Activated naive CD8-positive, alpha-beta T cell treated with anti-CD3 and anti-CD28 coated beads for 36 hours (primary cell): ENCODE measurements at regions not wholly inside any gene's neighbourhood (a gene's known extent, or its start where the extent isn't known, plus 50 kb on each side); places are given as distances from the start of the nearest gene placed in this dataset.

Experiments
- DNase-seq: peaks from one replicate; pipeline ENCODE4 v3.0.0; 2021
- H3K27ac Mint-ChIP-seq: one replicate; pipeline ENCODE4 v1.8.0; 2022; ENCODE audit warnings: mild to moderate bottlenecking, moderate library complexity, mixed read lengths
- H3K27me3 Mint-ChIP-seq: one replicate; pipeline ENCODE4 v1.8.0; 2022; ENCODE audit warnings: mild to moderate bottlenecking, mixed read lengths
- H3K36me3 Mint-ChIP-seq: one replicate; pipeline ENCODE4 v1.8.0; 2021; ENCODE audit warnings: mild to moderate bottlenecking, mixed read lengths
- H3K4me1 Mint-ChIP-seq: one replicate; pipeline ENCODE4 v1.8.0; 2021; ENCODE audit warnings: mixed read lengths
- H3K4me3 Mint-ChIP-seq: one replicate; pipeline ENCODE4 v1.8.0; 2022; ENCODE audit warnings: mild to moderate bottlenecking, moderate library complexity, mixed read lengths
- H3K9me3 Mint-ChIP-seq: one replicate; pipeline ENCODE4 v1.8.0; 2022; ENCODE audit warnings: mixed read lengths

DNA sequence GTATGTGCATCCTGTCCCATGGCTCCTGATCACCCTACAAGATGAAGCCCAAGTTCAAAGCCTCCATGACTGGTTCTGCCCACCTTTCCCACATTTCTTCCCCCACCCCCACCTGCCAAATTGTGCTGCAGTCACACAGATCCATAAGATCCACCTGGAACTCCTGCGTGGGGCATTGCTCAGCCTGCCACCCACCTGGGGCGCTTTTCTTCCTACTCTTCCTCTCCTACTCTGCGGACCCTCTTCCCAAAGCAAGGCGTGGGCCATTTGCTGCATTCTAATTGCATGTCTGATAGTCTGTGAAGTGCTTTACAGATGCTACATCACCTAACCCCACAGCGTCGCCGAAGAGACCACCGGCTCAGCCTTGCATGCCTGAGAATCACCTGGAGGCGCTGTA, 402.4 kb upstream of the ID2 start:
- H3K9me3 Mint-ChIP-seq = peaks cover 2% of the 10 kb centered on the region
- H3K36me3 Mint-ChIP-seq = no peaks in the 10 kb centered on the region
- no peak overlapping the region for H3K4me3 Mint-ChIP-seq
- no peak overlapping the region for H3K27ac Mint-ChIP-seq
- no peaks in the 10 kb centered on the region for H3K27me3 Mint-ChIP-seq
- no peaks in the 10 kb centered on the region for H3K4me1 Mint-ChIP-seq
- no peak for DNase-seq

DNA sequence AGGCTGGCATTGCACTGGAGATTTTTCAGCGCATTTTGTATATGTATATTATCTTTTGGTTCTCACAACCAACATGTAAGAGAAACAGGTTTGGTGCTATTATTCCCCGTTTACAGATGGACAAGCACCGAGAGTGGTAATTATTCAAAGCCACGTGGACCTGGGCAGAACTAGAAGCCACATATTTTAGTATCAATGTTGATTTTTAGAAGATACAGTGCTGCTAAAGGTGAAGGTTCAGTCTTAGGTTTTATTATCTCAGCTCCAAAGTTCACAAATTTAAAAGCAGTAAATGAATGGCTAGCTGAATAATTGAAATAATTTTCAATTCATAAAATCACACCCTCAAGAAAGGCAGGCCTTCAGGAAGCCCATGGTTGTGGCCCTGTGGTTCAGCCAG, 400.6 kb upstream of the ID2 start:
- Mint-ChIP-seq H3K36me3 (no peaks in the 10 kb centered on the region), H3K9me3 (no peaks in the 10 kb centered on the region), H3K27ac (no peak overlapping the region), H3K4me1 (no peaks in the 10 kb centered on the region), H3K27me3 (no peaks in the 10 kb centered on the region), H3K4me3 (no peak overlapping the region)
- no peak for DNase-seq

DNA sequence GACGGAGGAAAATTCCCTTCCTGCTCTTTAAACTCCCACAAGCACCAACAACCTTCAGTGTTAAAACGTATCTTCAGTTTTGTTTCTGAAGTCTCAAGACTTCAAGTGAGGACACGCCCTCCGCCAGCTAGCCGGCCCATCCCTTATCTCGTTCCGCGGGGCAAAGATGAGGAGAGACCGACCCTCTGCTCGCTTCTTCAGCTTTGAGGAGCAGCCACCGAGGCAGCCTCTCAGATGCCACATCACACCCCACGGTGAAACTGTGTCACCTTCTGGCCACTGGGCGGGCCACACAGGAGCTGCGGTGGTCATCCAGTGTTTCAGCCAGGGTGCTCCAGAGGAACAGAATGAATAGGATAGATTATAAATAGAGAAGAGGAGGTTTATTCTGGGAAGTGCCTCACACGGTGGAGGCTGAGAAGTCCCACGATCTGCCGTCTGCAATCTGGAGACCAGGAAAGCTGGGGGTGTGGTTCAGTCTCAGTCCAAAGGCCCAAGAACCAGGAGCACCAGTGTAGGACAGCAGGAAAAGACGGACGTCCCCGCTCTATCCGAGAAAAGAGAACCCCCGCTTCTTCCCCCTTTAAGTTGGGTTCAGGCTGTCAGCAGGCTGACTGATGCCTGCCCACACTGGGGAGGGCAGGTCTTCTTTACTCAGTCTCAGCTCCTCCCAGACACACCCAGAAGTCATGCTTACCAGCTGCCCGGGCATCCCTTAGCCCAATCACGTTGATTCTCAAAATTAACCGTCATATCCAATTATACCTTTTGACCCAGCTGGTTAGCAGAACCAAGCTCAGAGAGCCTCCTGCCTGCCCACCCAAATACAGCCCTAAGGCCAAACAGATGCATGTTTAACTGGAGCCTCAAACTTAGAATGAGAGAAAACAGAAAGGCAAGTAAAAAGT, 399.7 kb upstream of the ID2 start:
- Mint-ChIP-seq H3K36me3 (no peaks in the 10 kb centered on the region), H3K9me3 (no peaks in the 10 kb centered on the region), H3K4me1 (no peaks in the 10 kb centered on the region), H3K27ac (no peak overlapping the region), H3K4me3 (no peak overlapping the region), H3K27me3 (no peaks in the 10 kb centered on the region)
- DNase-seq = no peak

DNA sequence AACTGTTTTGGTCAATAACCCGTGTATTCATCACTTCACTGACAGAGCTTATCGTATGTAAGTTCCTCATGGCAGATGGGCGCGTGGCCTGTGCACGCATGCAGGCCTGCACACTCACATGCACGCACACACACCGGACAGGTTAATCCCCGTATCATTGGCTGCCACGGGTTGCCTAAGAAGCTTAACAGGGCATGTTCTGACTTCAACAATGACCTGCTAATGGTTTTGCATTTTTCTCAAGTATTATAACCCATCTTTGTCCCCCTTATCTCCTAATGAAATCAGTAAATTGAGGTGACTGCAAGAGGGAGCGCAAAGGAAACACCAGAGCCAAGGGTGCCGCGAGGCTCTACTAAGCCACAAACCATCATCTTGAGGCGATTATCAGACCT, 399.0 kb upstream of the ID2 start:
- Mint-ChIP-seq H3K4me3 (no peak overlapping the region), H3K9me3 (peaks cover 4% of the 10 kb centered on the region), H3K27ac (no peak overlapping the region), H3K36me3 (peaks cover 4% of the 10 kb centered on the region), H3K4me1 (no peaks in the 10 kb centered on the region), H3K27me3 (no peaks in the 10 kb centered on the region)
- no peak for DNase-seq

DNA sequence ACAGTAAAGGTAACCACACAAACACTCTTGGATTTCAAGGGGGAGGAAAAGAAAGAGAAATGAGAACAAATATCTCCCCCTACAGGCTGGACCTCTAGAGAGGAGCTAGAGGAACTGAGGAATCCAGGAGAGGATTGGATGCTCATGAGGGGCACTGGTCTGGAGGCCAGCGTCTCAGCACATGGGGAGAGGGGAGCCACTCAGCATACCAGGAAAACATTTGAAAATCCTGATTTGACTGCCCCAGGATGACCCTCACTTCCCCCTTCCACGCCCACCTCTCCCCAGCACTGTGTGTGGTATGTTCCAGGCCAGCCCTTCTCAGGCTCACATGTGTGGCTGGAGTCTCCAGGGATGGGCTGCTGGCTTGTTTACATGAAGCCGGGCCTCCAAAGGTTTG, 396.8 kb upstream of the ID2 start:
- H3K4me3 Mint-ChIP-seq = no peak overlapping the region
- H3K4me1 Mint-ChIP-seq = peaks cover 9% of the 10 kb centered on the region
- H3K36me3 Mint-ChIP-seq = peaks cover 8% of the 10 kb centered on the region
- H3K9me3 Mint-ChIP-seq = peaks cover 14% of the 10 kb centered on the region
- no peak overlapping the region for H3K27ac Mint-ChIP-seq
- no peaks in the 10 kb centered on the region for H3K27me3 Mint-ChIP-seq
- DNase-seq = no peak

DNA sequence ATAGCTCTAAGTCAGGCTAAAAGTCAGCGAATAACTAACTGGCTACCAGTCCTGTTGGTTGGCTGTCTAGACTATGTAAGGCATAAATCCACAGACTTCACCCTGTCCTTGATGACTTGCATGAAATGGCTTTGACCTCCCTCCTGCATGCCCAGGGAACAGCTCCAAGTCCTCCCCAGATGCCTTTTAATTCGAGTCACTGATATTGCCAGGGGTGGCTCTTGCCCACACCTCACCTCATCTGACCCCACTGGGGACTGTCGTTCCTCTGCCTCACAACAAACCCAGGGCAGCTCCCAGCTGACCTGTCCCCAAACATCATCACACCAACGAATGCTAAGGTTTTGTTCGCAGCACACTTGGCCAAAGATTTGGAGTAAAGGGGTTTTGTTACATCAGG, 396.0 kb upstream of the ID2 start:
- no peak overlapping the region for H3K4me3 Mint-ChIP-seq
- H3K4me1 Mint-ChIP-seq = peaks cover 9% of the 10 kb centered on the region
- no peaks in the 10 kb centered on the region for H3K27me3 Mint-ChIP-seq
- DNase-seq = no peak
- H3K36me3 Mint-ChIP-seq = peaks cover 8% of the 10 kb centered on the region
- H3K27ac Mint-ChIP-seq = no peak overlapping the region
- peaks cover 14% of the 10 kb centered on the region for H3K9me3 Mint-ChIP-seq

DNA sequence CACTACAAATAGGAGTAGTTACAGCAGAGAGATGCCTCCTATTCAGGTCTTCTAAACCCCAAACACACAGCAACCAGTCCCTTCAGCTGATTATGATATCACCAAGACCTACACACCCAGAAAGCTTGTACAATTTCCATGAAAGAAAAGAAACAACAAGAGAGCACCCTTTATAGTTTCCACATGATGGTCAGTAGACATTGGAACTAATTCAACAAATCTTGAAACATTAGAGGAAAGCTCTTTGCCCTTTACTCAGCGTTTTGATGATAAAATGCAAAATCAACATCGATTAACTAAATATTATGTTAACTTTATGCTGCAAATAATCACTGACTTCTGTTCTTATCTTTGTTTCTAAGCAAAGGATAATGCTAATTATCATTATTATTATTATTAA, 393.6 kb upstream of the ID2 start:
- H3K4me3 Mint-ChIP-seq = no peak overlapping the region
- H3K9me3 Mint-ChIP-seq = peaks cover 14% of the 10 kb centered on the region
- H3K4me1 Mint-ChIP-seq = peaks cover 9% of the 10 kb centered on the region
- H3K27ac Mint-ChIP-seq = no peak overlapping the region
- DNase-seq = no peak
- H3K27me3 Mint-ChIP-seq = peaks cover 5% of the 10 kb centered on the region
- H3K36me3 Mint-ChIP-seq = peaks cover 8% of the 10 kb centered on the region

DNA sequence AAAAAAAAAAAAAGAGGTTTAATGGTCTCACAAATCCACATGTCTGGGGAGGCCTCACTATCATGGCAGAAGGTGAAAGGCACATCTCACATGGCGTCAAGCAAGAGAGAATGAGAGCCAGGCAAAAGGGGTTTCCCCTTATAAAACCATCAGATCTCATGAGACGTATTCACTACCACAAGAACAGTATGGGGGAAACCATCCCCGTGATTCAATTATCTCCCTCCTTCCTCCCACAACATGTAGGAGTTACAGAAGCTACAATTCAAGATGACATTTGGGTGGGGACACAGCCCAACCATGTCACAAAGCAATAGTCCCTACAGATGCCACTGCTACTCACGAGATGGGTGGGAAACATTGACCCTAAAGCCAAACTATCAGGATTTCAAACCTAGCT, 392.7 kb upstream of the ID2 start:
- H3K9me3 Mint-ChIP-seq = peaks cover 14% of the 10 kb centered on the region
- no peak overlapping the region for H3K4me3 Mint-ChIP-seq
- peaks cover 9% of the 10 kb centered on the region for H3K4me1 Mint-ChIP-seq
- peaks cover 8% of the 10 kb centered on the region for H3K36me3 Mint-ChIP-seq
- no peak overlapping the region for H3K27ac Mint-ChIP-seq
- peaks cover 9% of the 10 kb centered on the region for H3K27me3 Mint-ChIP-seq
- DNase-seq = no peak

DNA sequence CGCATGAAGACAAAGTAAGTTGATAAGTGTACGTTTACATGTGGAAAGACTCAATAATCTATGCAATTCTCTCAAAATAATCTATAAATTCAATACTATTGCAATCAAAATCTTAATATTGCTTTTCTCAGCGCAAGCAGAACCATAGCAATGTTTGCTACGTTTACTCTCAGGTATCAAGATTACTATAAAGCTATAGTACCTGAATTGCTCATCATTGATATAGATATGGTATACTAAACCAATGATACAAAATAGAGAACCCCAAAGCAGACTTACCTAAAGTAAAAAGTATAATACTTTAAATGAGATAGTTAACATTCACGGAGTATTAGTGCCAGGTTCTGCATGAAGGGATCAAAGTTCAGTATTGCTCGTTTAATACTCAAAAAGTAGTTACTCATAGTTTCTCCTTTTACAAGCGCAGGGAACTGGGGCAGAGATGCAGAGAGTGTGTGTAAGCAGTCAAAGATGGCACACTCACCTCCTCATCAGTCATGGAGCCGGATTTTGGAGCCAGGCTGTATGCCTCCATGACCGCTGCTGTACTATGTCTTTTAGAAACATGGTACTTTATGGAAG, 391.0 kb upstream of the ID2 start:
- no peak for DNase-seq
- peaks cover 14% of the 10 kb centered on the region for H3K9me3 Mint-ChIP-seq
- peaks cover 9% of the 10 kb centered on the region for H3K4me1 Mint-ChIP-seq
- H3K27ac Mint-ChIP-seq = no peak overlapping the region
- peaks cover 13% of the 10 kb centered on the region for H3K27me3 Mint-ChIP-seq
- H3K4me3 Mint-ChIP-seq = no peak overlapping the region
- peaks cover 8% of the 10 kb centered on the region for H3K36me3 Mint-ChIP-seq

DNA sequence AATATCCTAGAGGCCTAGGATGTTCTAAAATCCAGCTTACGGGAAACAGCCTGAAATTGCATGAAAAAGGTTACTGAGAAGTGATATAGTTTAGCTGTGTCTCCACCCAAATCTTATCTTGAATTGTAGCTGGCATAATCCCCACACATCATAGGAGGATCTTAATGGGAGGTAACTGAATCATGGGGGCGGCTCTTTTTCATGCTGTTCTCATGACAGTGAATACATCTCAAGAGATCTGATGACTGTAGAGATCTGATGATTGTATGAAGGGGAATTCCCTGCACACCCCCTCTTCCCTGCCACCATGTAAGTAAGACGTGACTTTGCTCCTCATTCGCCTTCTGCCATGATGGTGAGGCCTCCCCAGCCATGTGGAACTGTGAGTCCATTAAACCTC, 385.6 kb upstream of the ID2 start:
- Mint-ChIP-seq H3K27ac (no peak overlapping the region), H3K36me3 (peaks cover 6% of the 10 kb centered on the region), H3K4me3 (no peak overlapping the region), H3K4me1 (peaks cover 19% of the 10 kb centered on the region), H3K9me3 (peaks cover 14% of the 10 kb centered on the region), H3K27me3 (peaks cover 28% of the 10 kb centered on the region)
- DNase-seq = no peak

DNA sequence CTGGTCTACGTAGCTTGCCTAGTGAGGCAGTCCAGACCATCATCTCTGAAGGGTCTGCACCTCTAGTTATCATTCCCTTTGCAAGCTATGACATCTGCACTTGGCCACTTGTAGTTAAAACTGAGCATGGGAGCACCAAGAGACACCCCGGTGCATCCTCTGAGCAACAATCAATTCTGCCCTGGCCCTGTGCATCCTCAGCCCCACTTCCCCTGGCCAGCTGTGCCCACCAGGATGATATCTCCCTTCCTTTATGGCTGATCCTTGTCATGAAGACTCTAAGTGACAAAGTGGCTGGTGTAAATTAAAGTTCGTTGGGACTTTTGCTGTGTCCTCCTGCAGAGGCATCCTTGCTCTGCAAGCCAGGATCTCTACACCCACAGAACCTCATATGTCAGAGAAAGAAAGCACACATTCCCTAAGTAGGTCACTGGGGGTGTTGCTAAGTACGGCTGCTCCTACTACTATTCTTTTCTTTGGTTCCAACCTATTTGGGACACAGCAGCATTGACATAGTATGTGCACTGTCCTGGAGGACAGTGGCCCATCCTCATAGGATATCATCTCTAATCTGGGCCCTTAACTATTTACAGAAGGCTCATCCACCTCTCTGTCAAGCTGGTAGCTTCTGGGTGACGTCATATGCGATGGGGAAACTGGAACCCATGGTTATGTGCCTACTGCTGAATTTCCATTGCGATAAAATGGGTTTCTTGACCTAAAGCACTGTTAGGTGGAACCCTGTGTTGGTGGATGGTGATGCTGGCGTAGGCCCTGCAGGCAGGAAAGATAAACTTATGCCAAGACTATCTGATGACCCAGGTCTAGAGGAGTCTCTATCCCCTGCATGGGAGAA, 384.3 kb upstream of the ID2 start:
- peaks cover 32% of the 10 kb centered on the region for H3K4me1 Mint-ChIP-seq
- no peak overlapping the region for H3K27ac Mint-ChIP-seq
- no peak for DNase-seq
- no peak overlapping the region for H3K4me3 Mint-ChIP-seq
- peaks cover 22% of the 10 kb centered on the region for H3K9me3 Mint-ChIP-seq
- peaks cover 23% of the 10 kb centered on the region for H3K27me3 Mint-ChIP-seq
- peaks cover 14% of the 10 kb centered on the region for H3K36me3 Mint-ChIP-seq

DNA sequence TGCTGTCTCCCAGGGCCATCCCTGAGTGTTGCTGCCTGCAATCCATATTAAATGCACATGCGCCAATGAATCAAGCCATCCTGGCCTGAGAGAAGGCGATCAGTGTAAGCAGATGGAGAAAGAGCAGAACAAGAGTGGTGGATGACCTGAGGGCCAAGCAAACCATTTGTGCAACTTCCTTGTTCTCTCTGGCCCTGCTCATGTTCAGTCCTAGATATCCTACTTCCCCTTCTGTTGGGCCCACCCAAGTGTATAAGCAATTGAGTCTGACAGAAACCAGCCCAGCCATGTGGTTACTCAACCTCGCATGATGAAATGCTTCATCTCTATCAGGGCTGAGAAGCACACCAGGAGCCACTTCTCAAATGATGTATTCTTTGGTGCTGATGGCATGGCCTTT, 383.1 kb upstream of the ID2 start:
- no peak for DNase-seq
- Mint-ChIP-seq H3K36me3 (peaks cover 21% of the 10 kb centered on the region), H3K4me3 (no peak overlapping the region), H3K27me3 (peaks cover 23% of the 10 kb centered on the region), H3K27ac (no peak overlapping the region), H3K4me1 (peaks cover 44% of the 10 kb centered on the region), H3K9me3 (peaks cover 27% of the 10 kb centered on the region)

DNA sequence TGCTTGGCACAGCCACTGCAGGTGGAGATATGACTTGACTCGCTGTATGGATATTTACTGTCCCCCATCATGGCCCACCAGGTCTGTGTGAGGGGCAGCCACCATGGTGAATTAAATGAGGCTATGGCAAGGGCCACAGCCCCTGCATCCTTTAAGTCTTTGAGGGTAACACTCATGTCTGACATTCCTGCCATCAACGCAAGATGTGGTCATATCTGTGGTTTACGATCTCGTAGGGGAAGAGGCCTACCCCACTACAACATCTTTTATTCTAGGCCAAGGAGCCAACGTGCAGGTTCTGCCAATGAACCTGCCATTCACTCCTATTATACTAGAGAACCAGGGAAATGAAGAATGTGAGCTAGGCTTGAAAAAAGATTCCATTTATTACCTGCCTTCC, 381.6 kb upstream of the ID2 start:
- Mint-ChIP-seq H3K27me3 (peaks cover 30% of the 10 kb centered on the region), H3K9me3 (peaks cover 27% of the 10 kb centered on the region), H3K4me3 (no peak overlapping the region), H3K27ac (no peak overlapping the region), H3K36me3 (peaks cover 23% of the 10 kb centered on the region), H3K4me1 (peaks cover 53% of the 10 kb centered on the region)
- no peak for DNase-seq

DNA sequence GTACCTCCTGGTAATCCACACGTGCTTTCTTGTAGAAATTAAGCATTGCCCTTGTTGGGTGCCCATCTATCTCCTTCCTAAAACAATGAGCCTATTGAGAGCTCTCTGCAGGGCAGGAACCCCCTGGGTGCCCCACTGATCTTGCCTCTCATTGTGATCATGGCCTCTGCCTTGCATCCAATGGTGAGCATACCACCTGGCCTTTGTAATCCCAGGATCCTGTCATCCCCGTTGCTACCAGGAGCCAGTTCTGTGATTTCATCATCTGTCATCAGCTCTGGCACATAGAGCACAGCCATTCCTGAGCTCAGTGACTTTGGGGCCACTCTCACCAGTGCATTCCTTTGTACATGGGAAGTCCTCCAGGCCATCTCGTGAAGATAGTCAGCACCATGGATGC, 381.0 kb upstream of the ID2 start:
- H3K9me3 Mint-ChIP-seq = peaks cover 27% of the 10 kb centered on the region
- H3K4me3 Mint-ChIP-seq = no peak overlapping the region
- H3K36me3 Mint-ChIP-seq = peaks cover 23% of the 10 kb centered on the region
- DNase-seq = no peak
- peaks cover 54% of the 10 kb centered on the region for H3K4me1 Mint-ChIP-seq
- H3K27ac Mint-ChIP-seq = no peak overlapping the region
- peaks cover 37% of the 10 kb centered on the region for H3K27me3 Mint-ChIP-seq

DNA sequence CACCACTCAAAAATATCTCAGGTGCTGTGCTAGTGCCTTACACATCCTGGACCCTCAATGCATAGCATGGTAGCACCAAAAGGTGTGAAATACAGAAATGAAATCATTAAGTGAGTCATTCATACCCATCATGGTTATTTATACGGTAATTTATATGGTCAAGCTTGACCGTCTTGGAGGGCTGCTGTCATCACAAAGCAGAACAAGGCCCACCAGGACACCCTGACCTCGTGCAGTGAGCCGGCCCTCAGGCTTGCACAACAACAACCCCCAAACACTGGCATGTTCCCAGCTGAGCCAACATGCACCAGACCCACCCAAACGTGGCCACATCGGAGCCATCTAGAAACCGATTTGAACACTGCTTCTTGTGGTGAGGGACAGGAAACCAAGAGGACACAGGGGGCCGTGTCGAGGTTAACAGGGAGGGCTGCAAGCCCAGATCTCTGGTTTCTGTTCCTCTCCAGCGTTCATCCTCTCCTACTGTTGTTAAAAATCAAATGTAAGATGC, 378.5 kb upstream of the ID2 start:
- Mint-ChIP-seq H3K27me3 (peaks cover 47% of the 10 kb centered on the region), H3K36me3 (peaks cover 23% of the 10 kb centered on the region), H3K4me1 (peaks cover 51% of the 10 kb centered on the region), H3K9me3 (peaks cover 24% of the 10 kb centered on the region), H3K27ac (peak overlapping the region; percentile 84), H3K4me3 (peak overlapping the region; percentile 56)
- DNase-seq = peak; percentile 78
